ENCODE measurements at regions not wholly inside any gene's neighbourhood (a gene's known extent, or its start where the extent isn't known, plus 50 kb on each side); places are given as distances from the start of the nearest gene placed in this dataset.

DNA sequence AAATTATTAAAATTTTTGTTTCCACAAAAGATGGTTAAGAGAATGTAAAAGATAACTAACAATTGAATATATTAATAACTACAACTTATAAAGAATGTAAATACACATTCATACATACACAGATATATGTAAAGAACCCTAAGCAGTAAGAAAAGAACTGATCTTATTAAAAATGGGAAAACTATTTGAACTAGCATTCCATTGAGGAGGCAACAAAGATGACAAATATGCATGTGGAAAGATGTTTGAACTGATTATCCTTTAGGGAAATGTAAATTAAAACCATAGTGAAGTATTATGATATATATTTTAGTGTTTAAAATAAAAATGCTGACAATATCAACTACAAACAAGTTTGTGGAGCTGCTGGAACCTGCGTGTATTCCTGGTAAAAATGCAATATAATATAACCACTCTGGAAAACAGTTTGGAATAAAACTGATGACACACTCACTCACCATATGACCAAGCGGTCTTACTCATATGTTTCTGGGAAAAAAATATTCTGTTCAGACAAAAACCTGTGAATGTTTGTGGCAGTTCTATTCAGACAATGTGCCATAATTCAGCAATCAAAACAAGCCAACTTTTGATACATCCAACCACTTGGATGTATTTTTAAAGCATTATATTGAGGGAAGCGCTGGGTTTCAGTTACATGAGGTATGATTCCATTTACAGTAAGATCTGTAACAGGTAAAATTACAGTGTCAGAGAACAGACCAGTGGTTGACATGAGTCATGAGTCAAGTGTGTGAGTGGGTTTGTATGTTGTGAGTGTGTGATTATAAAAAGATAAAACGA, 694.4 kb upstream of the SLITRK5 start:
- Histone ChIP-seq H2BK12ac (ENCODE audit: insufficient read length, low read depth, low read length) (no peak overlapping the region), H3K14ac (ENCODE audit: insufficient read depth, low read length) (no peak overlapping the region), H4K91ac (ENCODE audit: insufficient read length, low read depth, low read length) (no peak overlapping the region), H3K23me2 (ENCODE audit: insufficient read length, low read depth, low read length, poor library complexity, severe bottlenecking) (no peaks in the 10 kb centered on the region), H4K8ac (replicated peaks; ENCODE audit: insufficient read length, low read depth, low read length) (no peak overlapping the region), H3K79me2 (ENCODE audit: insufficient read depth, low read length) (no peaks in the 10 kb centered on the region), H4K20me1 (ENCODE audit: control insufficient read depth, insufficient read depth, insufficient read length) (no peaks in the 10 kb centered on the region), H3K9ac (ENCODE audit: extremely low read depth, insufficient read length, low read length) (no peak overlapping the region), H2AFZ (ENCODE audit: low read length) (no peak overlapping the region), H3K27ac (ENCODE audit: insufficient read length, low read depth, low read length) (no peak overlapping the region), H3K23ac (ENCODE audit: insufficient read length, low read depth, low read length) (no peak overlapping the region), H2BK5ac (ENCODE audit: insufficient read length, low read length) (no peak overlapping the region), H3K4me1 (ENCODE audit: insufficient read depth, low read length) (no peaks in the 10 kb centered on the region), H3K56ac (ENCODE audit: insufficient read length, low read depth, low read length) (no peak overlapping the region), H3K79me1 (ENCODE audit: insufficient read depth, low read depth, low read length, poor library complexity, severe bottlenecking) (no peaks in the 10 kb centered on the region), H3K27me3 (ENCODE audit: insufficient read depth, low read length) (no peaks in the 10 kb centered on the region), H2BK120ac (ENCODE audit: low read depth, low read length, poor library complexity, severe bottlenecking) (no peak overlapping the region), H2BK20ac (ENCODE audit: low read depth, low read length, poor library complexity, severe bottlenecking) (no peak overlapping the region), H4K5ac (ENCODE audit: insufficient read length, low read depth, low read length) (no peak overlapping the region), H3K18ac (ENCODE audit: insufficient read length, low read depth, low read length) (no peak overlapping the region), H3K9me3 (ENCODE audit: control insufficient read depth, low read depth, low read length) (no peaks in the 10 kb centered on the region), H3T11ph (ENCODE audit: low read length) (no peak overlapping the region), H2BK15ac (ENCODE audit: low read depth, low read length) (no peak overlapping the region), H2AK5ac (ENCODE audit: insufficient read length, low read length) (no peak overlapping the region), H3K4me2 (ENCODE audit: insufficient read depth, insufficient read length, low read length) (no peak overlapping the region), H3K4ac (ENCODE audit: low read depth, low read length) (no peak overlapping the region)
- WGBS (ENCODE audit: extremely low coverage, insufficient read length, low lambda C conversion rate) = 100% methylated on average over 1 of the region's 4 CpGs
- Mint-ChIP-seq H3K9me3 (no peaks in the 10 kb centered on the region), H3K27ac (peak overlapping the region in 1 of 3 experiments; percentile 18; a peak in 1 of 7 replicates), H3K36me3 (ENCODE audit: insufficient read depth in 1 of 3, low read depth in 3 of 3) (no peaks in the 10 kb centered on the region), H3K4me3 (no peak overlapping the region), H3K4me1 (peaks cover 0 to 4% of the 10 kb centered on the region in 2 experiments; a peak in 2 of 4 replicates), H3K27me3 (ENCODE audit: low read depth) (no peaks in the 10 kb centered on the region)
- TF ChIP-seq CTCF (conservative IDR thresholded peaks at IDR 0.05) = no peak
- no peak for DNase-seq

All from H9 (cell line).